Lower lobe of right lung (tissue), 2 donors: ENCODE measurements at regions not wholly inside any gene's neighbourhood (a gene's known extent, or its start where the extent isn't known, plus 50 kb on each side); places are given as distances from the start of the nearest gene placed in this dataset.
A peak's percentile ranks its signal among the peaks of the same experiment; 100 is the strongest.

Source experiments
- ATAC-seq, 2 donors: fragments of 200-7000 bp; cut with Tn5 transposase; one replicate each; pipeline ENCODE4 v1.9.1; 2020 to 2022; ENCODE audit warnings: mild to moderate bottlenecking in 2 of 2, moderate library complexity in 2 of 2
- DNase-seq: peaks from one replicate; pipeline ENCODE4 v3.0.0-alpha.2; 2020
- H3K27ac ChIP-seq: fragments of 200-600 bp; one replicate; pipeline ENCODE4 v1.8.0; 2022
- H3K27me3 ChIP-seq: fragments of 200-600 bp; one replicate; pipeline ENCODE4 v1.8.0; 2022; ENCODE audit warnings: low read depth
- H3K36me3 ChIP-seq: fragments of 200-600 bp; one replicate; pipeline ENCODE4 v1.8.0; 2022; ENCODE audit warnings: mild to moderate bottlenecking
- H3K4me1 ChIP-seq: fragments of 200-600 bp; one replicate; pipeline ENCODE4 v1.8.0; 2022
- H3K4me3 ChIP-seq: fragments of 200-600 bp; one replicate; pipeline ENCODE4 v1.8.0; 2022; ENCODE audit warnings: mild to moderate bottlenecking
- H3K9me3 ChIP-seq: fragments of 200-600 bp; one replicate; pipeline ENCODE4 v1.8.0; 2022
- CTCF ChIP-seq: fragments of 200-600 bp; IDR thresholded peaks from one replicate; pipeline ENCODE4 v1.8.0; 2022; ENCODE audit warnings: antibody characterized with exemption, mild to moderate bottlenecking
- intact Hi-C: fragments of 100-400 bp; cut with DNase I; formaldehyde crosslinking; loops from one replicate; pipeline ENCODE4 v1.11.0; 2022
- donor health status: DM: no; HTN: yes; CAD: no; lungs with severe emphysema.

- no peak for TF ChIP-seq CTCF
- H3K4me3 ChIP-seq: no peak overlapping the region
- no peak for DNase-seq
- no peaks in the 10 kb centered on the region for H3K36me3 ChIP-seq
- no peaks in the 10 kb centered on the region for H3K27me3 ChIP-seq
- H3K9me3 ChIP-seq: no peaks in the 10 kb centered on the region
- peak in 1 of 2 donors; percentile 47 for ATAC-seq
- no peak overlapping the region for H3K27ac ChIP-seq
- H3K4me1 ChIP-seq: peaks cover 20% of the 10 kb centered on the region
- intact Hi-C loops: no loop called here
Measured at GRCh38 chr5:82426464-82427154, 148.5 kb upstream of the RPS23 start.

- no peaks in the 10 kb centered on the region for H3K36me3 ChIP-seq
- peaks cover 28% of the 10 kb centered on the region for H3K4me1 ChIP-seq
- DNase-seq (no peak), ATAC-seq (no peak)
- H3K4me3 ChIP-seq: no peak overlapping the region
- H3K27ac ChIP-seq: no peak overlapping the region
- H3K9me3 ChIP-seq: no peaks in the 10 kb centered on the region
- no peaks in the 10 kb centered on the region for H3K27me3 ChIP-seq
- intact Hi-C loops: no loop called here
- no peak for TF ChIP-seq CTCF
Measured at GRCh38 chr5:82425591-82425990, 147.4 kb upstream of the RPS23 start.

- no peak for DNase-seq
- Histone ChIP-seq H3K27ac (no peak overlapping the region), H3K36me3 (no peaks in the 10 kb centered on the region), H3K9me3 (no peaks in the 10 kb centered on the region), H3K4me1 (peaks cover 28% of the 10 kb centered on the region), H3K4me3 (no peak overlapping the region), H3K27me3 (no peaks in the 10 kb centered on the region)
- ATAC-seq: no peak
- intact Hi-C loops: no loop called here
- TF ChIP-seq CTCF: no peak
Measured at GRCh38 chr5:82424211-82424610, 146.1 kb upstream of the RPS23 start.

- peak overlapping the region; percentile 53 for H3K27ac ChIP-seq
- no peak for TF ChIP-seq CTCF
- H3K27me3 ChIP-seq: no peaks in the 10 kb centered on the region
- intact Hi-C loops: no loop called here
- peak; percentile 73 to 75 for ATAC-seq
- peak; percentile 43 for DNase-seq
- peaks cover 28% of the 10 kb centered on the region for H3K4me1 ChIP-seq
- H3K4me3 ChIP-seq: no peak overlapping the region
- no peaks in the 10 kb centered on the region for H3K36me3 ChIP-seq
- no peaks in the 10 kb centered on the region for H3K9me3 ChIP-seq
Measured at GRCh38 chr5:82422751-82423181, 144.6 kb upstream of the RPS23 start.

GRCh38 chr5:82422001-82422740, 144.0 kb upstream of the RPS23 start:
- Histone ChIP-seq H3K36me3 (no peaks in the 10 kb centered on the region), H3K4me1 (peaks cover 31% of the 10 kb centered on the region), H3K27me3 (no peaks in the 10 kb centered on the region), H3K27ac (peak overlapping the region; percentile 53), H3K9me3 (no peaks in the 10 kb centered on the region), H3K4me3 (no peak overlapping the region)
- TF ChIP-seq CTCF: no peak
- intact Hi-C loops: no loop called here
- no peak for ATAC-seq
- DNase-seq: no peak
